H1 (cell line): ENCODE measurements at regions not wholly inside any gene's neighbourhood (a gene's known extent, or its start where the extent isn't known, plus 50 kb on each side); places are given as distances from the start of the nearest gene placed in this dataset.

ENCODE experiments used
- BCL11A ChIP-seq, 2 experiments: IDR thresholded peaks; one replicate each; pipeline ENCODE4 v1.6.1; 2011; ENCODE audit warnings: low read depth in 2 of 2, low read length in 2 of 2, mild to moderate bottlenecking in 2 of 2
- JUN ChIP-seq: IDR thresholded peaks from 2 replicates; pipeline ENCODE4 v1.6.1; 2011; ENCODE audit warnings: low read depth, mild to moderate bottlenecking, improper control_type of control experiment, low read length
- JUND ChIP-seq: IDR thresholded peaks from 2 replicates; pipeline ENCODE4 v1.6.1; 2011; ENCODE audit warnings: mild to moderate bottlenecking, improper control_type of control experiment, low read length
- SAP30 ChIP-seq: fragments of 300-600 bp; sonication (generic); IDR thresholded peaks from 2 replicates; pipeline ENCODE4 v1.7.1; 2012; ENCODE audit warnings: low read length, moderate library complexity, mild to moderate bottlenecking, inconsistent platforms; ENCODE audit not compliant: insufficient read depth, insufficient replicate concordance
- SRF ChIP-seq: IDR thresholded peaks from 2 replicates; pipeline ENCODE4 v1.6.1; 2011; ENCODE audit warnings: mild to moderate bottlenecking, low read depth, low read length, moderate library complexity

DNA sequence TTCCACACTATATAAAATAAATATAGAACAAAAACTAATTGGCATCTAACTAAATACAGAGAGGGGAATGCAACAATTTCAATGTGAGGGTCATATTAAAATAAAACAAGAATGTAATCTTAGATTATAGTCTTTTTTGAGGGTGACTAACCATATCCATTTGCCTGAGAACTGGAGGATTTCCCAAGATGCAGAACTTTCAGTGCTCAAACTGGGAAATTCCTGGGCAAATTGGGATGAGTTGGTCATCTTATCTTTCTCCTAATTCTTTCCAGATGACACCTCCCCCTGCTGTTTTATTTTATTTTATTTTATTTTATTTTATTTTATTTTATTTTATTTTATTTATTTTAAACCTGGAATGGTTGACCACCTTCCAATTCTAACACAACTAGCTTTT, 846.2 kb downstream of the SLC4A3 start (continued):
- TF ChIP-seq BCL11A (IDR thresholded peaks at IDR 0.05; ENCODE audit: low read depth in 2 of 2, low read length in 2 of 2) (no peak), SRF (no peak), JUN (no peak), SAP30 (no peak), JUND (no peak)
